IPS-18c (cell line): ENCODE measurements at regions not wholly inside any gene's neighbourhood (a gene's known extent, or its start where the extent isn't known, plus 50 kb on each side); places are given as distances from the start of the nearest gene placed in this dataset.

Experiments used
- H3K4me3 ChIP-seq: 2 replicates; pipeline ENCODE4 v1.7.0; 2013; ENCODE audit warnings: low read depth, mild to moderate bottlenecking, low read length, moderate library complexity; ENCODE audit not compliant: insufficient read depth
- H3K9me3 ChIP-seq: one replicate; pipeline ENCODE4 v1.6.1; 2013; ENCODE audit warnings: mild to moderate bottlenecking, low read length, moderate library complexity; ENCODE audit not compliant: control insufficient read depth, insufficient read depth

DNA sequence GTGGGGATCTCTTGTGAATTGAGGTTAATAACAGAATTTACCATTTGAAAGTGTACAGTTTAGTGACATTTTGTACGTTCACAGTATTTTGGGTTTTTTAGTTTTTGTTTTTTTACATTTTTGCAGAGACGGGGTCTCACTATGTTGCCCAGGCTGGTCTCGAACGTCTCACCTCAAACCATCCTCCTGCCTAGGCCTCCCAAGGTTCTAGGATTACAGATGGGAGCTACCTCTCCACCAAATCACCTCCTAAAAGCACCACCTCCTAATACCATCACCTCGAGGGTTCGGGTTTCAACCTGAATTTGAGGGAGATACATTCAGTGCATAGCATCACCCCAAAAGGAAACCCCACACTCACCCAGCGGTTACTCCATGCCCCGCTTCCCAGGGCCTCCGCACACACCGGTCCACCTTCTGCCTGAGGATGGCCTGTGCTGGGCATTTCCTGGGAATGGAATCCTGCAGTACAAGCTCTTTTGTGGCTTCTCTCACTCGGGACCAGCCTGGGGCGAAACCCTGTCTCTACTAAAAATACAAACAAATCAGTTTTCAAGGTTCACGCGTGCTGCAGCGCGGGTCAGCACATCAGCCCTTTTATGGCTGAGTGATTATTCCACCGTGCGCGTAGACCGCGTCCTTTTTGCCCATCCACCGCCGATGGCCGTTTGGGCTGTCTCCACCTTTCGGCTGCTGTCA, 182.7 kb upstream of the CIBAR2 start:
- Histone ChIP-seq H3K4me3 (no peak overlapping the region), H3K9me3 (no peaks in the 10 kb centered on the region)

- Histone ChIP-seq H3K4me3 (no peak overlapping the region), H3K9me3 (no peaks in the 10 kb centered on the region)
Observed at GRCh38 chr16:85296859-85297660, 184.8 kb upstream of the CIBAR2 start.

GRCh38 chr16:85297881-85298280, 185.6 kb upstream of the CIBAR2 start:
- no peak overlapping the region for H3K4me3 ChIP-seq

DNA sequence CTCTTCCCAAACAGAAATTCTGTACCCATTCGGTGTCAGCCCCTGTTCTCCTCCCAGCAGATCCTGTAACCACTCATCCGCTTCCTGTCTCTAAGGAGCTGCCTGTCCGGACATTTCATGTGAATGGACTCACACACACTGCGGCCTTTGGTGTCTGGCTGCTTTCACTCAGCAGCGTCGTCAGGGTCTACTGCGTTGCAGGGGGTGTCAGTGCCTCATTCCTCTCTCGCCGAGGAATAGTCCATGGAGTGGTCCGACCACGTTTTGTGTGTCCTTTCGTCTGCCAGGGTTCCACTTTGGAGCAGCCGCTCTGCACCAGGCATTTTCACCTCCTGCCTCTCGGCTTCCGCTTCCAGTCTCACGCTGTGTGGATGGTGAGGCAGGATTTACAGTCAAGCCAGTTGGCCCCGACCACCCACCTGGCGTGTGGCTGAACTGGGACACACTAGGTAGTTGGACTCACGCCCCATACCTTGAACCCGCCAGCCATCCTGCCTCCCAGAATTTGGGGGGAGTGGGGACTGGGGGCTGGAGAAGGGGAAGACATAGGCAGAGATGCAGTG, 188.2 kb upstream of the CIBAR2 start:
- no peak overlapping the region for H3K4me3 ChIP-seq
- peaks cover 2% of the 10 kb centered on the region for H3K9me3 ChIP-seq

More at GRCh38 chr16:85297881-85298280, 185.6 kb upstream of the CIBAR2 start:
- H3K9me3 ChIP-seq = peaks cover 2% of the 10 kb centered on the region

DNA sequence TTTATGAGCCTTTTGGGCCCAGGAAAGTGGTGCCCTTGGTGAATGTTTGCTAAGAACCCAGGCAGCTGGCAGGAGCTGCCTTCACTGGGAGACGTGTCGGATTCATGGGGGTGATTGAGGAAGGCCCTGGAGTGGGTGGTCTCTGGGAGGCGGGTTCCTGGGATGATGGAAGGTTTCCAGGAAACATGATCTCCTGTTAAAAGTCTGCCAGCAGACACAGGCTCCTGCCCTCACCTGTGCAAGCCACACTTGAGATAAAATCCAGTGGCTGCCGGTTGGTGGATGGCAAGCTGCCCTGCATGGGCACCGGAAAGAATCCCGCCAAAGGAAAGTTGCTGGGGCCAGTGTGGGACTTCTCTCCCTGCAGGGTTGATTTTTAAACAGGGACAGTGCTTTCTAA, 189.0 kb upstream of the CIBAR2 start:
- H3K9me3 ChIP-seq = peaks cover 2% of the 10 kb centered on the region
- H3K4me3 ChIP-seq = no peak overlapping the region

GRCh38 chr16:85302018-85302847, 190.0 kb upstream of the CIBAR2 start:
- no peak overlapping the region for H3K4me3 ChIP-seq

DNA sequence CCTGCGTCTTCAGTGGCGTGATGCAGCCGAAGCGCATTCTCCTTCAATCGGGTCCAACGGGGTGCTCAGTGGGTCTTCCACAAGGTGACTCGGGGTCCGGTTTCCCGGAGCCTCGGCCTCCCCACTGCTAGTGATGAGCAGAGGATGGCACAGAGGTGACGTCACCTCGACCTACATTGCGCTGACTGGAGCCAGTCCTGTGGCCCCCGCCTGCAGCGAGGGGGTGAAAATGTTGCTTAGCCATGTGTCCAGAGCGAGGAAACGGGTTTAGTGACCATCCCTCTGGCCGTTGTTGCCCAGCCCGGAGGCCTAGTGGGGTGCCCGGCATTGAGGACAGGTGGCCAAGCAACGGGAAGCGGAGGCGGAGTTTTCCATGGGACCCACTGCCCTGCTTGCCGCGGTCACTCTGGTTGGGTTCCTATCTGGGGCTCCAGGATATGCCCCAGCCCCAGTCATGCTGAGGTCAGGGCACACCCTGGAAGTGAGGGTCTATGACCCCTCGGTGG, 190.6 kb upstream of the CIBAR2 start:
- peak overlapping the region; percentile 20 for H3K4me3 ChIP-seq
- H3K9me3 ChIP-seq = peaks cover 2% of the 10 kb centered on the region

More at GRCh38 chr16:85302018-85302847, 190.0 kb upstream of the CIBAR2 start:
- H3K9me3 ChIP-seq = peaks cover 2% of the 10 kb centered on the region

DNA sequence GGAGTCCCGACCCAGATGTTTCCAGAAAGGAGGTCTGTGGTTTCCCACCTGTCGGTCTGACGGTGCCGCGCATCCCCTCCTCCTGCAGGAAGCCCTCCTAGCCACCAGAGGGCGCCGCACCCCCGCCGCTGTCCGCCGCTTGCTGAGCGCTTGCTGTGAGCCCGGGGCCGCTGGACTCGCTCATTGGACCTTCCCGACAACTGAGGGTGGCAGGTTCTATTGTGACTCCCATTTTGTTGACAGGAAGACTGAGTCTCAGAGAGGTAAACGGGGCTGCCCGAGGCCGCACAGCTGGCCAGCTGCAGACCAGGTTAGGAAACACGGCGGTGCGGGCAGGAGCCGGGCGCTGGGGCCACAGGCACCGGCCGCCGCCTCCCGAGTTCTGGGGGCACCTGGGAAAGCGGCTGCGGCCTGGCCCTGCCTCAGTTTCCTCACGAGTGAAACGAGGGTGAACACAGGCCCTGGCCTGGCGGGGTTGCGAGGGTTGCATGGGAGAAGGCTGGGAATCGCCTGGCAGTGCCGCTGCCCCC, 191.1 kb upstream of the CIBAR2 start:
- H3K9me3 ChIP-seq = peaks cover 2% of the 10 kb centered on the region
- H3K4me3 ChIP-seq = peak overlapping the region; percentile 20; the same call in 1 of the 2 replicates

GRCh38 chr16:85304337-85304736, 192.1 kb upstream of the CIBAR2 start:
- Histone ChIP-seq H3K4me3 (no peak overlapping the region), H3K9me3 (peaks cover 2% of the 10 kb centered on the region)

GRCh38 chr16:85306071-85306792, 194.0 kb upstream of the CIBAR2 start:
- no peak overlapping the region for H3K4me3 ChIP-seq
- H3K9me3 ChIP-seq = peaks cover 2% of the 10 kb centered on the region

DNA sequence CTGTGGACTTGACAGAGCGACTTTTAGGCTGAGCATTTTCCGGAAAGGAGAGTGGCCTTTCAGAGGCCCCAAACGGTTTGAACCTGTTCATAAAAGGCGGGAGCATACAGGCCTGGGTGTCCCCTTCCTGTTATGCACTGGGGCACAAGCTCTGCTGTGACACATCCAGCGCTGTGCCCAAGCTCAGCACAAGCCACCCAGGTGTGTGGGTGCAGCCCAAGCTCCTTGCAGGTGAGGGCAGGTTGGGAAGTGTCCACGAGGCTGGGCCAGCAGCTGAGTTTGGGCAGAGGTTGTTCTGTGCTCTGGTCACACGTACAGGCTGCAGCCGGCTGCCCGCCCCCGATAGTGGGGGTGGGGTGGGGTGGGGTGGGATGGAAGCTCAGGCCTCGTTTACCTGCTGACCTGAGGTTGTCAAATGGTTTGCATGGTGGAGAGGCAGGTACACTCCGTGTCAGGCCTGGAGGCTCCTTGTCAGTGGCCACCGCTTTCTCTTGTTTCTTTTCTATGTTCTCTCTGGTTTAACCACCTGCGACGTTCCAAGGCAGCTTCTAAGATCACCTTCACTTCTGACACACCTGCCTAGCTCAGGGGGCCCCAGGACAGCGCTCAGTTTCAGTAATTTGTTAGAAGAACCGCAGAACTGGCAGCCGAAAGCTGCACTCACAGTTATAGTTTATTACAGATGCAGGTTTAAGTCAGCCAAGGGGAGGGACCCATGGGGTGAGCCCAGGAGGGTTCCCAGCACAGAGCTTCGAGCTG, 194.7 kb upstream of the CIBAR2 start:
- peaks cover 2% of the 10 kb centered on the region for H3K9me3 ChIP-seq

DNA sequence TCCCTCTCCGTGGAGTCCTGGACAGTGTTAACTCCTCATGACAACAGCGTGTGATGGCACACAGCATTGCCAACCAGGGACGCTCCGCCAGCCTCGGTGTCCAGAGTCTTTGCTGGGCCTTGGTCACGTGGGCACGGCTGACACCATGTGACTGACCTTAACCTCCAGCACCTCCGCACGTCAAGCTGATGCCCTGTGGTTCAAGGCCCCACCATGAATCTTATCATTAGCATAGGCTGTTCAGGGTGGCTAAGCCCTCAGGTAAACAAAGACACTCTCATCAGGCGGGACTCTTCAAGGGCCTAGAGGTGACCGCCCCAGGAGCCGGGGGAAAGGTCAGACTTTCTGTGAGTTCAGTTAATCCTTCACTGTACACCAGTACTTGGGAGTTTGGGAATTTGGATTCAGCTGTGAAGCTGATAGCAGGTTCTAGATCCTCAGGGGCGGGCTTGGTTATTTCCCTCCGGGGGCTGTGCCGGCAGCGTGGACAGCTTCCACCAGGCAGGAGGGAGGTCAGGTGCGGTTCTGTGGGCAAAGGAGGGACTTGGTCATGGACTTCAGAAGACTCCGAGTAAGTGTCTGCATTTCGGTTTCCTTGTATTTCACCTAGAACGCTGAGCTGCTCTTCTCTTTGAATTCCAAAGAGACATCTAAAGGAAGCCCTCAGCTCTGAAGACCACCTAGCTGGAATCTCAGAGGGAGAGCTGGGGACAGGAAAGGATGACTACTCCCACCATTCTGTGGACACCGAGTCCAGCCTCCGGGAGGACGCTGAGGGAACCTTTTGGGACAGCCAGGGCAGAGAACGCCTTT, 195.5 kb upstream of the CIBAR2 start:
- H3K4me3 ChIP-seq = no peak overlapping the region

More for the DNA sequence above, 194.7 kb upstream of the CIBAR2 start:
- no peak overlapping the region for H3K4me3 ChIP-seq

GRCh38 chr16:85308611-85309540, 196.6 kb upstream of the CIBAR2 start:
- no peak overlapping the region for H3K4me3 ChIP-seq
- no peaks in the 10 kb centered on the region for H3K9me3 ChIP-seq

More for the DNA sequence above, 195.5 kb upstream of the CIBAR2 start:
- no peaks in the 10 kb centered on the region for H3K9me3 ChIP-seq
